Erythroblast (primary cell): ENCODE measurements at regions not wholly inside any gene's neighbourhood (a gene's known extent, or its start where the extent isn't known, plus 50 kb on each side); places are given as distances from the start of the nearest gene placed in this dataset.

ENCODE experiments used
- GATA1 ChIP-seq: IDR thresholded peaks from 2 replicates; pipeline ENCODE4 v1.6.1; 2011; ENCODE audit warnings: low read depth, mild to moderate bottlenecking, control low read depth, low read length, moderate library complexity
- POLR2A ChIP-seq: IDR thresholded peaks from 2 replicates; pipeline ENCODE4 v1.6.1; 2011; ENCODE audit warnings: mild to moderate bottlenecking, low read length

DNA sequence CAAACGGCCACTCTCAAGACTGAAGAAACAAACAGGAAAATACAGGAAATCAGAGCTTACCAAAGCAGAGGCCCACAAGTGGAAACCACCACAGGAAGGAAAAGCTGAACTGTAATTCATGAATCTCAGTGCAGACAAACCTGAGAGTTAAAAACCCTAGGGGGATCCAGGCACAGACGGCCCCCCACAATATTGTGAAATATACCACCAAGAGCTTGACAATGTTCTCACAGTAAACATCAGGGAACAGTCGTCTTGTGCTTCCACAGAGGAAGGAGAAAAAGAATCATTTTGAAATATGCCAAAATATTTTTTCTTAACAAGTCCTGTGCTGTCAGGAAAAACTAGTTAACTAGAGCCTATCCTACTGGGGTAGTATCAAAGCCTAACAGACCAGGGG is 68.2 kb upstream of the NRG3 start:
- no peak for TF ChIP-seq POLR2A
- no peak for TF ChIP-seq GATA1
